ENCODE measurements at regions not wholly inside any gene's neighbourhood (a gene's known extent, or its start where the extent isn't known, plus 50 kb on each side); places are given as distances from the start of the nearest gene placed in this dataset.
"Not testable (repeated sequence)": the region's sequence is repeated elsewhere in the genome, so short reads cannot be mapped to it uniquely, and the experiment has no call there.

DNA sequence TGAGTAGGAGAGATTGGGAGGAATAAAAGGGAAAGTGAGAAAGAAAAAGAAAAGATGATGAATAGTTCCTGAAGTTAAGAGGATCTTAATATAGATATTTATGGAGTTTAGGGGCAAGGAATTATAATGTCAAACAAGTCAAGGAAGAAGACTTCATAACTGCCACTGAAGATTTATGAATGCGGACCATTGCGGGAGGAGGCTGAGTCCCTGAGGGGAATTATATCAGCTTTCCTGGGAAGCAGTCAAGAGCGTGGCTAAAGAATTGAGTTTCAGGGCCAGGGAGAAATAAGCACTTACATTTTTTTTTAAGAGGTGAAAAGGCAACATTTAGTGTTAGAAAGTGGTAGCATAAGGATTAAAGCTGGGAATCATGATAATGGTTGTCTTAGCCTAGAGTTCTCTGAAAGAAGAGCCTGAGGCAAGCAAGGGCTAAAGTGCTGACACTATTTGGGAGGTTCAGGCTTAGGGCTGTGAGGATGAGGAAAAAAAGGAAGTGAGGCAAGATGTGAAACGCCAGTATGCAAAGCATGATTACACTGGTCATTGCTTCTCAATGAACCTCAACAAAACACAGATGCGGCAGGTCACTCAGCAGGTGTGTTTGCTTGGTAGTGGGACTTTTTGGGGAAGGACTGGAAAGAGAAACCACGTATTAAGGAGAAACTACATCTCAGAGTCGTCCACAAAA is 217.1 kb downstream of the SLC4A3 start:
- DNase-seq: no peak

DNA sequence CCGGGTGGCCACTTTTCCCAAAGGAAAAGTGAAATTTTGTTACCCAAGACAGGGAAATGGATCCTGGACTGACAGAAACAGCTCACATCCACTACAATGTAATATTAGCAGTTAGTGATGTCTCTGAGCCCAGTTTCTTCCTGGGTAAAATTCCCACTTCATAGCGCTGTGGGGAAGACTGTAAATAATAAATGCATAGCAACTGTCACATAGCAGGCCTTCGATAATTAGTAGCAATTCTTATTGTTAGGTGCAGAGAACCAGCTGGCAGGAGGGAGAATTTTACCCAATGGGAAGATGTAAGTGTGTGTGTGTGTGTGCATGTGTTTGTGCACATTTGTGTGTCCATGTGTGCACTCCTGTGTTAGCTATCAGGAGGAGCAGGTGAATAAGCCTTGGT is 221.5 kb downstream of the SLC4A3 start:
- DNase-seq: no peak

GRCh38 chr2:219851169-219851568 is 223.7 kb downstream of the SLC4A3 start:
- no peak for DNase-seq

- DNase-seq: no peak
Measured at GRCh38 chr2:219851801-219852481, 224.5 kb downstream of the SLC4A3 start.

DNA sequence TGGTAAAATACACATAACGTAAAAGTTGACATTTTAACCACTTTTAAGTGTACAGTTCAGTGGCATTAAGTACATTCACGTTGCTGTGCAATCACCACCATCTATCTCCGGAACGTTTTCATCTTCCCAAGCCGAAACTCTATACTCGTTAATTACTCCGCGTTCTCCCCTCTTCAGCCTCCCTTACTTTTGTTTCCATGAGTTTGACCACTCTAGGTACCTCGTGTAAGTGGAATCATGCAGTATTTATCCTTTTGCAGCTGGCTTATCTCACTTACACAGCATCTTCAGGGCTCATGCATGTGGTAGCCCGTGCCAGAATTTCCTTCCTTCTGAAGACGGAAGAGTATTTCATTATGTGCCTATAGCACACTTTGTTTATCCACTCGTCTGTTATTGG is 225.2 kb downstream of the SLC4A3 start:
- no peak for DNase-seq

DNA sequence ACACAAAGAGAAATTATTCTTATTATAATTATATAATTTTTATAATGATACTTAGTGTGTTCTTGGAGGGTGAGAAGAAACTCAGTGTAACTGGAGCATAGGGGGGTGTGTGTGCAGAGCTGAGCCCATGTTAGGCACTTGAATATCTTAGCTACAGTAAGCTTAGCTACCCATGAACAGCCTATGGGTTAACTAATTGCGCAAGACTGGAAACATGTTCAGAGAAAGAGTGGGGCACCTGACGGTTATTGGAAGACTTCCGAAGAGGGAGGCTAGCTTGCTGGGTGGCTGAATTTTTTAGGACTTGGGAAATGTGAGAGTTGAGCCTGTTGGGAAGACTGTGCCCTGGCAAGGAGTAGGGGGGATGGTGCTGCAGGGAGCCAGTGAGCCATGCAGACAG is 229.2 kb downstream of the SLC4A3 start:
- DNase-seq: no peak

- DNase-seq: no peak
Measured at GRCh38 chr2:219857751-219858150, 230.3 kb downstream of the SLC4A3 start.

- no peak for DNase-seq
Measured at GRCh38 chr2:219861307-219861706, 233.9 kb downstream of the SLC4A3 start.

DNA sequence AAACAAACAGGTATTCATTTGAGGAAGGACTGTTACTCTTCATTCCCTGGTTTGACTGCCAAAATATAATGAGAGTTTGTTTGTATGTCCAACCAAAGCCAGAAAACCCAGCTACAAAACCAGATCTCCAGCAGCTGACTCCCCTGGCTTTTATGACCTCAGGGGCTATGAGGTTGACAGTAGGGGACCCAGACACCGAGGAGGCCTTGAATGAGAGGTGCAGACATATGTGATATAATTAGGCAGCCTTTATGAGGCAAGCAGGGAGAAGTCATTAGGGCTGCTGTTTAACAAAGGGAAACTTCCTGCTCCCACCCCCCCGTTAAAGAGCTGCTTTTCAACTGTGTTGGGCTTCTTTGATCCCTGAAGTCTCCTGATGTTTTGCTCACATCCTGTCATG is 236.7 kb downstream of the SLC4A3 start:
- DNase-seq: no peak

GRCh38 chr2:219868635-219869034 is 241.2 kb downstream of the SLC4A3 start:
- no peak for DNase-seq

- no peak for DNase-seq
Measured at GRCh38 chr2:219870041-219870440, 242.6 kb downstream of the SLC4A3 start.

GRCh38 chr2:219871351-219871750 is 243.9 kb downstream of the SLC4A3 start:
- DNase-seq: no peak

DNA sequence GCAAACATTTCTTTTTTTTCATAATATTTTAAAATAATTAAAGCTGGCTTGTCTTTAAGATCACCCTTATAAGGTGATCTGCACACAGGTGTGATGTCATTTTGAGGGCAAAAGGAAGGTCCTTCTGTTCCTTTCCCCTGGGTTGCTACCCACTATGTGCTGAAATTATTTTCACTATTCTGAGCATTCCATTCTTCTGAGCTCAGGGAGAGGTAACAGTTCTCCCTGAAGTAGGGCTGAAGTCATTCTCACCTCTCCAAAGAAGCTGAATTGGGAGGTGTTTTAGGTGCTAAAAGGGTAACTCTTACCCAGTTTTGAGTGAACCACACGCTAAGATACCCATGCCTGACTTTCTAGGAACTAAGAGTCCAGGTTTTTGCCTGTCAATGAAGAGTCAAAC is 247.6 kb downstream of the SLC4A3 start:
- DNase-seq: no peak

- not testable (repeated sequence) for DNase-seq
Measured at GRCh38 chr2:219875986-219876385, 248.6 kb downstream of the SLC4A3 start.

GRCh38 chr2:219876931-219877330 is 249.5 kb downstream of the SLC4A3 start:
- DNase-seq: no peak

- DNase-seq: no peak
Measured at GRCh38 chr2:219877728-219878127, 250.3 kb downstream of the SLC4A3 start.

DNA sequence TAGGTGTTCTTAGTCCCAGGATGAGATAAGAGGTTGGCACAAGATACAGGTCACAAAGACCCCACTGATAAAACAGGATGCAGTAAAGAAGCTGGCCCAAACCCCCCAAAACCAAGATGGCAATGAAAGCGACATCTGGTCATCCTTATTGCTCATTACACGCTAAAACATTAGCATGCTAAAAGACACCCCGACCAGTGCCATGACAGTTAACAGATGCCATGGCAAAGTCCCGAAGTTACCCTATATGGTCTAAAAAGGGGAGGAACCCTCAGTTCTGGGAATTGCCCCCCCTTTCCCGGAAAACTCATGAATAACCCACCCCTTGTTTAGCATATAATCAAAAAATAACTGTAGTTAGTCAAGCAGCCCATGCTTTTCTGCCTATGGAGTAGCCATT is 251.1 kb downstream of the SLC4A3 start:
- DNase-seq: no peak

DNA sequence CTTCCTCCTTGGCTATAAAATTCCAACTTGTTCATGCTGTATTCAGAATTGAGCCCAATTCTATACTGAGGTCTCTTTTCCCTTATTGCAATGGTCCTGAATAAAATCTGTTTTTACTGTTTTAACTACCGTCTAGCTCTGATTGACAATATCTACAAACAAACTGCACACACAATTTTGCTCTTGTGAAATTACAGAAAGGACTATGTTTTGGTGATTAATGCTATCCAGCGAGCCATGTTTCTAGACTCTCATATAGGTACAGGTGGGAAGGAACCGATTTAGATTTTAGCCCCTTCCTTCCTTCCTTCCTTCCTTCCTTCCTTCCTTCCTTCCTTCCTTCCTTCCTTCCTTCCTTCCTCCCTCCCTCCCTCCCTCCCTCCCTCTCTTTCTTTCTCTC is 254.4 kb downstream of the SLC4A3 start:
- no peak for DNase-seq

DNA sequence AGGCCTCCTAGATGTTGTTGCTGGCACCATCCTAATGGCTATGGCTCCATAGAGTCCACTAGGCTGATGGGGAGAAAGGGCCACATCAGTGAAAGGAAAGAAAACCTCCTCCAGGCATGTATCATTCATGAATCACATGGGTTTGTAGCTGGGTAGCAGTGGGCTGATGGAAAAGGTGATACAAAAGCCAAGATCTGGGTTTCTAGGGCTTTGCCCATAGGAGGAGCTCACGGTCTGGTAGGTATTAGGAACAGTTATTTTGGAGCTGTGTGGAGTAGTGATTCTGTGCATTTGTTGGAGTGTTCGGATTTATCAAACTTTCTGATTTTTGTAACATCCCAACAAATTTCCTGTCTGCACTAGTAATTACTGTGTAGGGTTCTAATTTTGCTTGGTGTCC is 259.2 kb downstream of the SLC4A3 start:
- no peak for DNase-seq

GRCh38 chr2:219887870-219888269 is 260.4 kb downstream of the SLC4A3 start:
- DNase-seq: no peak

DNA sequence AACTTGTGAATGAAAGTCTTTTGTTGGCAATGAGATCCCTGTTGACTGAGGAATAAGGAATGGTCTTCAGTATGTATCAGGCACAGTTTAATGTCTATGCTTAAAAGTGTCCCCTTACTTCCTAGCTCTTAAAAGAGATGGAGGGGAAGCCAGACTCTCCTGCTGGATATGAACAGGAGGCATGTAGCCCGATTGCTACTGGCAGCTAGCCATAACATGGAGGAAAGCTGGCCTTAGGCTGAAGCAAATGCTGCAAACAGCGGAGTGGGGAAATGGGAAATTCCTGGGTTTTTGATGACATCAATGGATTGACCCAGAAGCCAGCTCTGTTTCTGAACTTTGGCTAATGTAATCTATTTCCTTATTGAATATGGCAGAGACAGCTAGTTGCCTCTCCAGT is 266.1 kb downstream of the SLC4A3 start:
- DNase-seq: no peak

GRCh38 chr2:219897456-219897855 is 270.0 kb downstream of the SLC4A3 start:
- no peak for DNase-seq

GRCh38 chr2:219901155-219901554 is 273.7 kb downstream of the SLC4A3 start:
- DNase-seq: no peak

DNA sequence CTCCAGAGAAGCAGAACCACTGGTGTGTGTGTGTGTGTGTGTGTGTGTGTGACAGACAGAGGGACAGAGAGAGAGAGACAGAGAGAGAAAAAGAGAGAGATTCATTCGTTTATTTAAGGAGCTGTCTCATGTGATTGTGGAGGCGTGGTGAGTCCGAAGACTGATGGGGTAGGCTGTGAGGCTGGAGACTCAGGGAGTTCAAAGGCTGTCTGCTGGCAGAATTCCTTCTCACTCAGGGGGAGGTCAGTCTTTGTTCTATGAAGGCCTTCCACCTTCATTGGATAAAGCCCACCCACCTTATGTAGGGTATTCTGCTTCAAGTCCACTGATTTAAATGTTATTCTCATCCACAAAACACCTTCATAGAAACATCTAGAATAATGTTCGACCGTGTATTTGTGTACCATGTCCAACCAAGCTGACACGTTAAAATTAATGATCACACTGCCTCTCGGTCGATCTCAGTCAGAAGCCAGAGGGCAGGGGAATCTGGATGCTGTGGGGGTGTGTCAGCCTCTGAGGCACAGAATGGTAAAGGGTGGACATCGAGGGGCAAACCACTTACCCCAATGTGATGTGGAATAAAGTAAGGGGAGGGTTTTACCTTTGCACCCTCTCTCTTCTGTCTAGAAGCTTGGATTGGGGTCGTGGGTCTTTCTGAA is 275.6 kb downstream of the SLC4A3 start:
- no peak for DNase-seq

All from suppressor macrophage (primary cell).